Endothelial cell of umbilical vein (primary cell): ENCODE measurements at regions not wholly inside any gene's neighbourhood (a gene's known extent, or its start where the extent isn't known, plus 50 kb on each side); places are given as distances from the start of the nearest gene placed in this dataset.

Source experiments
- BruUV-seq: library from RNA; stranded (reverse); fragments of 400-500 nt; replicated peaks from 2 replicates; lab custom pipeline; 2021; lab: Mats Ljungman, UMichigan
- CTCF ChIA-PET: fragments of 300-600, 350-600 bp; sonication (Branson Sonifier 250); formaldehyde crosslinking; loops from one replicate; lab custom pipeline; 2021; ENCODE audit warnings: antibody characterized with exemption, inconsistent platforms; lab: Charles Lee
- POLR2A ChIA-PET: fragments of 300-600, 350-600 bp; sonication (Branson Sonifier 250); formaldehyde crosslinking; loops from one replicate; lab custom pipeline; 2021; ENCODE audit warnings: antibody characterized with exemption, inconsistent platforms; lab: Charles Lee
- DNase-seq: peaks from one replicate; pipeline ENCODE4 v3.0.0-alpha.2; 2011; ENCODE audit warnings: low read depth, low spot score
- FAIRE-seq: peaks from 2 replicates; lab custom pipeline; 2011; peaks lifted over from hg19 to GRCh38; lab: Jason Lieb, UNC
- H2AFZ ChIP-seq: 2 replicates; pipeline ENCODE4 v1.6.0; 2012; ENCODE audit warnings: low read depth, low read length, control low read depth, inconsistent platforms
- H3K27ac ChIP-seq: 2 replicates; pipeline ENCODE4 v1.5.1; 2011; ENCODE audit warnings: low read depth, mild to moderate bottlenecking, control low read depth, low read length, moderate library complexity; ENCODE audit not compliant: insufficient read depth
- H3K27me3 ChIP-seq, 2 experiments: 2 replicates each; pipeline versions ENCODE4 v1.6.0 to v1.6.1; 2011; ENCODE audit warnings: low read length in 2 of 2, mixed read lengths in 1 of 2; ENCODE audit not compliant: control insufficient read depth in 2 of 2, insufficient read depth in 2 of 2
- H3K36me3 ChIP-seq, 2 experiments: 2 replicates in 1 of 2; 3 replicates in 1 of 2; pipeline ENCODE4 v1.5.1; 2011; ENCODE audit warnings: low read length in 2 of 2, mild to moderate bottlenecking in 1 of 2, moderate library complexity in 1 of 2; ENCODE audit not compliant: control insufficient read depth in 2 of 2, insufficient read depth in 2 of 2; ENCODE audit errors: extremely low read depth in 1 of 2
- H3K4me1 ChIP-seq: 3 replicates; pipeline ENCODE4 v1.5.1; 2011; ENCODE audit warnings: mild to moderate bottlenecking, low read length; ENCODE audit not compliant: control insufficient read depth, insufficient read depth; ENCODE audit errors: extremely low read depth
- H3K4me2 ChIP-seq: 2 replicates; pipeline ENCODE4 v1.6.1; 2011; ENCODE audit warnings: low read length, control low read depth, mixed read lengths; ENCODE audit not compliant: insufficient read depth
- H3K4me3 ChIP-seq, 3 experiments: fragments of 200-600 bp in 1 of 3; sonication (generic), shearing (Covaris generic) in 1 of 3; replicated peaks in 1 of 3; 2 replicates each; pipeline ENCODE4 v1.5.1; 2011 to 2016; ENCODE audit warnings: control low read depth in 3 of 3, low read length in 3 of 3, mild to moderate bottlenecking in 2 of 3, inconsistent platforms in 1 of 3, low read depth in 1 of 3, moderate library complexity in 1 of 3; ENCODE audit not compliant: insufficient read depth in 1 of 3
- H3K79me2 ChIP-seq: 2 replicates; pipeline ENCODE4 v1.6.0; 2012; ENCODE audit warnings: low read length, inconsistent platforms; ENCODE audit not compliant: control insufficient read depth, insufficient read depth
- H3K9ac ChIP-seq: replicated peaks from 2 replicates; pipeline ENCODE3; 2011; ENCODE audit warnings: low read length, control low read depth; ENCODE audit not compliant: insufficient read depth; ENCODE audit errors: extremely low read depth
- H3K9me1 ChIP-seq: replicated peaks from 3 replicates; pipeline ENCODE4 v1.6.0; 2011; ENCODE audit warnings: mild to moderate bottlenecking, low read length; ENCODE audit not compliant: control insufficient read depth, insufficient read depth; ENCODE audit errors: extremely low read depth
- H3K9me3 ChIP-seq: replicated peaks from 2 replicates; pipeline ENCODE4 v1.5.1; 2012; ENCODE audit warnings: low read length, inconsistent platforms; ENCODE audit not compliant: control insufficient read depth, insufficient read depth
- H4K20me1 ChIP-seq: replicated peaks from 2 replicates; pipeline ENCODE3; 2011; ENCODE audit warnings: mild to moderate bottlenecking, low read length; ENCODE audit not compliant: control insufficient read depth, insufficient read depth; ENCODE audit errors: extremely low read depth
- CTCF ChIP-seq, 2 donors: IDR thresholded peaks; 1 replicate in 1 of 2; 2 replicates in 1 of 2; pipeline ENCODE4 v1.5.1; 2011; ENCODE audit warnings: low read length in 2 of 2, mild to moderate bottlenecking in 2 of 2, moderate library complexity in 2 of 2, control low read depth in 1 of 2, inconsistent platforms in 1 of 2, low read depth in 1 of 2; ENCODE audit not compliant: insufficient read depth in 1 of 2; ENCODE audit errors: extremely low read depth in 1 of 2
- EZH2 ChIP-seq: IDR thresholded peaks from 2 replicates; pipeline ENCODE4 v1.6.1; 2012; ENCODE audit warnings: borderline replicate concordance, low read depth, mild to moderate bottlenecking, moderate library complexity, low read length, inconsistent platforms; ENCODE audit not compliant: severe bottlenecking
- FOS ChIP-seq: IDR thresholded peaks from 2 replicates; pipeline ENCODE4 v1.6.1; 2011; ENCODE audit warnings: mild to moderate bottlenecking, low read length, moderate library complexity, borderline replicate concordance; ENCODE audit not compliant: insufficient read depth
- GATA2 ChIP-seq: IDR thresholded peaks from 2 replicates; pipeline ENCODE4 v1.7.0; 2011; ENCODE audit warnings: low read depth, mild to moderate bottlenecking, moderate library complexity, mixed read lengths, low read length; ENCODE audit not compliant: insufficient read length, insufficient read depth
- JUN ChIP-seq: IDR thresholded peaks from 2 replicates; pipeline ENCODE4 v1.6.1; 2011; ENCODE audit warnings: borderline replicate concordance, low read depth; ENCODE audit not compliant: insufficient read length, insufficient read depth
- MAX ChIP-seq: IDR thresholded peaks from 2 replicates; pipeline ENCODE4 v1.6.1; 2011; ENCODE audit not compliant: insufficient read depth, insufficient read length
- MYC ChIP-seq: IDR thresholded peaks from one replicate; pipeline ENCODE4 v1.6.1; 2011; ENCODE audit warnings: mild to moderate bottlenecking, low read depth, low read length
- POLR2A ChIP-seq: IDR thresholded peaks from 2 replicates; pipeline ENCODE4 v1.6.1; 2012; ENCODE audit warnings: low read depth, mild to moderate bottlenecking, control low read depth, low read length
- POLR2AphosphoS5 ChIP-seq: IDR thresholded peaks from 2 replicates; pipeline ENCODE4 v1.6.1; 2012; ENCODE audit warnings: low read depth, mild to moderate bottlenecking, control low read depth, low read length, moderate library complexity; ENCODE audit not compliant: insufficient read depth
- dilution Hi-C: fragments of 300-500 bp; cut with MboI; formaldehyde crosslinking; loops from one replicate; pipeline ENCODE4 v1.15.0; 2019; ENCODE audit warnings: low sequenced_read_pairs; ENCODE audit not compliant: extremely low pct_ligation_motif_present
- intact Hi-C: fragments of 100-400 bp; cut with micrococcal nuclease; formaldehyde crosslinking; loops from one replicate; pipeline ENCODE4 v1.10.0; 2022

- no peak overlapping the region for H3K9ac ChIP-seq
- H3K4me2 ChIP-seq = no peak overlapping the region
- no peaks in the 10 kb centered on the region for H3K9me1 ChIP-seq
- H3K4me3 ChIP-seq = no peak overlapping the region
- no peaks in the 10 kb centered on the region for H3K27me3 ChIP-seq
- H4K20me1 ChIP-seq = no peaks in the 10 kb centered on the region
- dilution Hi-C loops = no loop called here
- TF ChIP-seq CTCF (IDR thresholded peaks at IDR 0.05; ENCODE audit: extremely low read depth in 1 of 2, insufficient read depth in 1 of 2, low read depth in 1 of 2, low read length in 2 of 2) = no peak
- no peaks in the 10 kb centered on the region for H3K79me2 ChIP-seq
- H3K27ac ChIP-seq = no peak overlapping the region
- DNase-seq (no peak), FAIRE-seq (no peak)
- H3K36me3 ChIP-seq = no peaks in the 10 kb centered on the region
- intact Hi-C loops = no loop called here
- no peak overlapping the region for H2AFZ ChIP-seq
- H3K4me1 ChIP-seq = no peaks in the 10 kb centered on the region
- BruUV-seq = no TSS peak
- CTCF ChIA-PET = interaction anchor here (1.4 kb wide), 1 partner anchor 21 kb away, joined by 3 read pairs; no protein-coding TSS in a partner anchor
- H3K9me3 ChIP-seq = peaks cover 2% of the 10 kb centered on the region
- POLR2A ChIA-PET = no interaction called here
These were observed 377.1 kb downstream of the NPHP4 start for GRCh38 chr1:5615076-5615475.

- no peak for TF ChIP-seq MYC
- no peak for TF ChIP-seq EZH2
- no peak for TF ChIP-seq CTCF (IDR thresholded peaks at IDR 0.05; ENCODE audit: extremely low read depth in 1 of 2, insufficient read depth in 1 of 2, low read depth in 1 of 2, low read length in 2 of 2)
- no peak for TF ChIP-seq MAX
- no peak for TF ChIP-seq POLR2AphosphoS5
- TF ChIP-seq POLR2A = no peak
- no peak for TF ChIP-seq FOS
- no peak for TF ChIP-seq JUN
- no peak for TF ChIP-seq GATA2
- Histone ChIP-seq H4K20me1 (no peaks in the 10 kb centered on the region), H3K4me1 (no peaks in the 10 kb centered on the region), H2AFZ (no peak overlapping the region), H3K9ac (no peak overlapping the region), H3K4me3 (no peak overlapping the region), H3K4me2 (no peak overlapping the region), H3K9me3 (peaks cover 2% of the 10 kb centered on the region), H3K9me1 (no peaks in the 10 kb centered on the region), H3K79me2 (no peaks in the 10 kb centered on the region), H3K36me3 (no peaks in the 10 kb centered on the region), H3K27me3 (no peaks in the 10 kb centered on the region), H3K27ac (no peak overlapping the region)
- ChIA-PET CTCF (no interaction called here), POLR2A (no interaction called here)
- no TSS peak for BruUV-seq
- dilution Hi-C loops = no loop called here
- FAIRE-seq (no peak), DNase-seq (no peak)
- intact Hi-C loops = no loop called here
These were observed 378.3 kb downstream of the NPHP4 start for GRCh38 chr1:5613900-5614299.
